Nephron (organoid): ENCODE measurements at regions not wholly inside any gene's neighbourhood (a gene's known extent, or its start where the extent isn't known, plus 50 kb on each side); places are given as distances from the start of the nearest gene placed in this dataset.
"Not testable (repeated sequence)": the region's sequence is repeated elsewhere in the genome, so short reads cannot be mapped to it uniquely, and the experiment has no call there.

ENCODE experiments used
- H3K27ac Mint-ChIP-seq, 3 experiments: 2 replicates each; pipeline ENCODE4 v1.8.0; 2020; ENCODE audit warnings: mixed read lengths in 3 of 3, mild to moderate bottlenecking in 2 of 3, moderate library complexity in 1 of 3
- H3K27me3 Mint-ChIP-seq: 2 replicates; pipeline ENCODE4 v1.8.0; 2021; ENCODE audit warnings: low read depth, mild to moderate bottlenecking, moderate library complexity, mixed read lengths
- H3K36me3 Mint-ChIP-seq: 2 replicates; pipeline ENCODE4 v1.8.0; 2020; ENCODE audit warnings: low read depth, mixed read lengths
- H3K4me1 Mint-ChIP-seq: 2 replicates; pipeline ENCODE4 v1.8.0; 2020; ENCODE audit warnings: mixed read lengths
- H3K4me3 Mint-ChIP-seq, 3 experiments: 2 replicates each; pipeline ENCODE4 v1.8.0; 2020; ENCODE audit warnings: mild to moderate bottlenecking in 3 of 3, mixed read lengths in 3 of 3, moderate library complexity in 2 of 3
- H3K9me3 Mint-ChIP-seq: 2 replicates; pipeline ENCODE4 v1.8.0; 2020; ENCODE audit warnings: mixed read lengths
- CTCF ChIP-seq, 3 experiments: fragments of 200-600 bp; sonication (generic); IDR thresholded peaks; one replicate each; pipeline ENCODE4 v1.5.0; 2021; ENCODE audit warnings: antibody characterized with exemption in 3 of 3; ENCODE audit not compliant: unreplicated experiment in 3 of 3

DNA sequence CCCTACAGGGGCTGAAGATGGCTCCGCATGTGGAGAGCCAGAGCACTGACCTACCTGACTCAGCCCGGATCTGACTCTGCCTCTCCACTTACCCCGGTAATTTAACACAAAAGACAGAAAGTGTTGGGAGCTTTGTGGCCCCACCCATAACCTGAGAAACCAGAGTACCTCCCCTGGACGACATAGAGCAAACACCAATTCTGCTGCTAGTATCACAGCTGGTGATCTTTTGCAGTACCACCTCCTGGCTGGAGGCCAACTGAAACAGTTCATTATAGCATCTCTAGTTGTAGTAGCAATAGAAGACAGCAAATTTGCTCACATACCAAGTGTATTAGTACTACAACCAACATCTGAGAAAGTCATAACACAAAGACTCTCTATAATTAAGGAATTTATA is 443.9 kb downstream of the KLHL4 start:
- Mint-ChIP-seq H3K36me3 (no peaks in the 10 kb centered on the region), H3K4me1 (peaks cover 3% of the 10 kb centered on the region), H3K9me3 (no peaks in the 10 kb centered on the region), H3K27ac (no peak overlapping the region), H3K27me3 (no peaks in the 10 kb centered on the region), H3K4me3 (no peak overlapping the region)
- TF ChIP-seq CTCF (IDR thresholded peaks at IDR 0.05; ENCODE audit: unreplicated experiment in 3 of 3): no peak

DNA sequence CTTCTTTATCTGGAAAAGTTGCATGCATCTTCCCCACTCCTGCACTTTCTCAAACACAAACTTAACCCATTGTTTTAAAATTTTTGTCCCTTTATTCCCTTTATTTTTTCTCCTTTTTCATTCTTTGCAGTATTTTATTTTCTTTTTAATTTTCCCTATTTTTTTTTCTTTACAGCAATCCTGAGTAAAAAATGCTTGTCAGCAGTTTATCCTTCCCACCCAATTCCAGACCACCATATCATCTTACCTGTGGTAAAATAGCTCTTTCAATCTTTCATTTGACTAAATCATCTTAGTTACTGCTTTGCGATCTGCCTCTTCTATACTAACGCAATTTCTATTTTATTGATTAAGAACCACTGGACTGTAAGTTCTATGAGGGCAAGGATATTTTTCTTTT is 450.5 kb downstream of the KLHL4 start:
- Mint-ChIP-seq H3K27ac (peak overlapping the region in 2 of 3 experiments; percentile 43 to 64), H3K9me3 (no peaks in the 10 kb centered on the region), H3K4me1 (peaks cover 32% of the 10 kb centered on the region), H3K4me3 (no peak overlapping the region), H3K27me3 (no peaks in the 10 kb centered on the region), H3K36me3 (no peaks in the 10 kb centered on the region)
- no peak for TF ChIP-seq CTCF (IDR thresholded peaks at IDR 0.05; ENCODE audit: unreplicated experiment in 3 of 3)

GRCh38 chrX:87972121-87972520 is 454.5 kb downstream of the KLHL4 start:
- H3K27me3 Mint-ChIP-seq, H3K9me3 Mint-ChIP-seq, H3K4me3 Mint-ChIP-seq, H3K36me3 Mint-ChIP-seq: not testable (repeated sequence)
- Mint-ChIP-seq H3K4me1 (peaks cover 32% of the 10 kb centered on the region), H3K27ac (peak overlapping the region; percentile 51 to 90 (median 77))

- Mint-ChIP-seq H3K36me3 (no peaks in the 10 kb centered on the region), H3K4me1 (peaks cover 18% of the 10 kb centered on the region), H3K27me3 (no peaks in the 10 kb centered on the region), H3K27ac (no peak overlapping the region), H3K9me3 (peaks cover 3% of the 10 kb centered on the region), H3K4me3 (no peak overlapping the region)
- no peak for TF ChIP-seq CTCF (IDR thresholded peaks at IDR 0.05; ENCODE audit: unreplicated experiment in 3 of 3)
Observed at GRCh38 chrX:87975365-87975764, 457.8 kb downstream of the KLHL4 start.

DNA sequence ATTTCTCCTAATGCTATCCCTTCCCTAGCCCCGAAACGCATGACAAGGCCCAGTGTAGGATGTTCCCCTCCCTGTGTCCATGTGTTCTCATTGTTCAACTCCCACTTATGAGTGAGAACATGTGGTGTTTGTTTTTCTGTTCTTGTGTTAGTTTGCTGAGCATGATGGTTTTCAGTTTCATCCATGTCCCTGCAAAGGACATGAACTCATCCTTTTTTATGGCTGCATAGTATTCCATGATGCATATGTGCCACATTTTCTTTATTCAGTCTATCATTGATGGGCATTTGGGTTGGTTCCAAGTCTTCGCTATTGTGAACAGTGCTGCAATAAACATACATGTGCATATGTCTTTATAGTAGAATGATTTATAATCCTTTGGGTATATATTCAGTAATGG is 490.3 kb downstream of the KLHL4 start:
- not testable (repeated sequence) for H3K4me1 Mint-ChIP-seq, H3K27ac Mint-ChIP-seq, H3K27me3 Mint-ChIP-seq, H3K4me3 Mint-ChIP-seq, H3K36me3 Mint-ChIP-seq
- peaks cover 29% of the 10 kb centered on the region for H3K9me3 Mint-ChIP-seq

DNA sequence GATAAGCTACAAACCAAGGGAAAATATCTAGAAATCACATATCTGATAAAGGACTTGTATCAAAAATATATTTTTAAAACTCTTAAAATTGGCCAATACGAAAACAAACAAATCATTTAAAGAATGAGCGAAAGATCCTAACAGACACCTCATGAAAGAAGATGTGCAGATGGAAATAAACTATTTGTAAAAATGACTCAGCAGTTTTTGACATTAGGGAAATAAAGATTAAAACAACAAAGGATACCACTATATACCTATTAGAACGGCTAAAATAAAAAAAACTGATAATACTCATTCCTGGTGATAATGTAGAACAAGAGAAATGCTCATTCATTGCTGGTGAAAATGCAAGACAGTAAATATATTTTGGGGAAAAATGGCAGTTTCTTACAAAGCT is 506.4 kb downstream of the KLHL4 start:
- no peak overlapping the region for H3K27ac Mint-ChIP-seq
- no peaks in the 10 kb centered on the region for H3K27me3 Mint-ChIP-seq
- H3K4me1 Mint-ChIP-seq: no peaks in the 10 kb centered on the region
- H3K9me3 Mint-ChIP-seq: no peaks in the 10 kb centered on the region
- no peak for TF ChIP-seq CTCF (IDR thresholded peaks at IDR 0.05; ENCODE audit: unreplicated experiment in 3 of 3)
- no peak overlapping the region for H3K4me3 Mint-ChIP-seq
- H3K36me3 Mint-ChIP-seq: no peaks in the 10 kb centered on the region

- H3K9me3 Mint-ChIP-seq: no peaks in the 10 kb centered on the region
- H3K27me3 Mint-ChIP-seq: no peaks in the 10 kb centered on the region
- no peak overlapping the region for H3K4me3 Mint-ChIP-seq
Observed at GRCh38 chrX:88072339-88073030, 554.9 kb downstream of the KLHL4 start.

More at GRCh38 chrX:88072339-88073030, 554.9 kb downstream of the KLHL4 start:
- no peaks in the 10 kb centered on the region for H3K4me1 Mint-ChIP-seq
- no peaks in the 10 kb centered on the region for H3K36me3 Mint-ChIP-seq
- no peak overlapping the region for H3K27ac Mint-ChIP-seq
- no peak for TF ChIP-seq CTCF (IDR thresholded peaks at IDR 0.05; ENCODE audit: unreplicated experiment in 3 of 3)
